GM21367 (cell line): ENCODE measurements at regions not wholly inside any gene's neighbourhood (a gene's known extent, or its start where the extent isn't known, plus 50 kb on each side); places are given as distances from the start of the nearest gene placed in this dataset.
"Not testable (repeated sequence)": the region's sequence is repeated elsewhere in the genome, so short reads cannot be mapped to it uniquely, and the experiment has no call there.

Experiments
- ATAC-seq: cut with Tn5 transposase; IDR thresholded peaks from one replicate; pipeline ENCODE4 v1.9.1; 2021; ENCODE audit not compliant: unreplicated experiment

DNA sequence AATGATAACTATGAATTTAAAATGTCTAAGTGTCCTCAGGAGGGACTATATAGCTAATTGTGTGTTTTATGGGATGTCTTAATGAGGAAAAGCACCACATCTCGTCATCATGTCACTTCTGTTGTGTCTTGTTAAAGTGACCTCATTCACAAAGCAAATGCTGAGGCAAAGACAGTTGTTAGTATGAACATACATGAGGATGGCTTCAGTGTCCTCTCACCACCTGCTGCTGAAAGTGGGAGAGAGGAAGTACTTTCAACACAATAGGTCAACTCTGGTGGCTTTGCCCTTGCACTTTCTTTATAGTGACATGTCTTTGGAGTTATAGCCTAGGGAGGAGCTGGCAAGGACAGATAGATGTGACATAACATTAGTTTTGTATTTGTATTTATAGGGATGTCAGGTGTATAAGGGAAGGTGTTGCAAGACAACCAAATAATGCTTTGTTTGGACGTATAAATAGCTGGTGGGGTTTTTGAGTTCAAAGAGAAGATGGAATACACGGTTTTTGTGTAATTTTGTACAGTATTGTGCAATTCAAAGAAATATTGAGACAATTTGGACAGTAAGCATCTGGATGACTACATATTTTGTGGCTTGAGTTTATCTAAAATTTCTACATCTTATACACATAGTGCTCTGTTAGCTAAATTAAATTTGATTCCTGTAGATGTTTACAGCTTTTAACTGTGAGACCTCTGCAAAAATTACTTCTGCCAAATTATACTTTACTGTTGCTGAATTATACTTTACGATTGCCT lies 131.7 kb upstream of the ATP2B1 start:
- ATAC-seq = no peak

DNA sequence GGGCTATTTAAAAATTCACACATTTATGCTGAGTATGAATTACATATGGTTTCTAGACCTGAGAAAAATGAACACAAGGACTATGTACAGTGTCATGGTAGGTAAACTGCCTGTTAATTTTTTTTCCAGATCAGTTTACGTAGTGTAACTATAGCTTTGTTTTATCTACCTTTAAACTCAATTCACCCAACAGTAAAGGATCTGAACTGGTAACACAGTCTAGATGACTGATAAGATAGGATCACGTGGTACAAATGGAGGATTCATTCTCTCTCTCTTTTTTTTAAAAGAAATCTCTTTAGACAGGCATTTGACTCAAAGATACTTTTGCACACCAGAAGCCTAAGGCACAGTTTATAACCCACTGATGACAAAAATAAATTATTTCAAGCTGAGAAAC lies 130.8 kb upstream of the ATP2B1 start:
- ATAC-seq = no peak

DNA sequence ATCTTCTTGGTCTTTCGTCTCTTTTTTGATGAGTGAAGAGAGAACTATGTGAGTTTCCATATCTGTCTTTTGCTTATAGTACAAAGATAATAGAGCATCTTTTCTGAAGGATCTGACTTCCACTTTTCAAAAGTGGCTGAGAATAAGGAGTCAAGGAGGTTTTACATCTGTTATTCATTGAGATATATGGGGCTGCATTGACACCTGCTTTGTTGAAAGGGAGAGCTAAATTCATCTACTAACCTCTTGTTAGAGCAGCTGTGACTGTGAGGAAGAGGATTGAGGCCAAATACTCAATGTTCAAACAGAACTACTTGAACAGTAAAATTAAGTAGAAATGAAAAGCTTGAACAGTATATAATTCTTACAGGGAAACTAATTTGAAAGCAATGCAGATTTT lies 130.2 kb upstream of the ATP2B1 start:
- no peak for ATAC-seq

GRCh38 chr12:89836026-89836425 lies 127.4 kb upstream of the ATP2B1 start:
- ATAC-seq = no peak

- no peak for ATAC-seq
Measured at GRCh38 chr12:89834676-89835075, 126.0 kb upstream of the ATP2B1 start.

- ATAC-seq = no peak
Measured at GRCh38 chr12:89833337-89834252, 125.0 kb upstream of the ATP2B1 start.

- no peak for ATAC-seq
Measured at GRCh38 chr12:89832336-89832735, 123.7 kb upstream of the ATP2B1 start.

DNA sequence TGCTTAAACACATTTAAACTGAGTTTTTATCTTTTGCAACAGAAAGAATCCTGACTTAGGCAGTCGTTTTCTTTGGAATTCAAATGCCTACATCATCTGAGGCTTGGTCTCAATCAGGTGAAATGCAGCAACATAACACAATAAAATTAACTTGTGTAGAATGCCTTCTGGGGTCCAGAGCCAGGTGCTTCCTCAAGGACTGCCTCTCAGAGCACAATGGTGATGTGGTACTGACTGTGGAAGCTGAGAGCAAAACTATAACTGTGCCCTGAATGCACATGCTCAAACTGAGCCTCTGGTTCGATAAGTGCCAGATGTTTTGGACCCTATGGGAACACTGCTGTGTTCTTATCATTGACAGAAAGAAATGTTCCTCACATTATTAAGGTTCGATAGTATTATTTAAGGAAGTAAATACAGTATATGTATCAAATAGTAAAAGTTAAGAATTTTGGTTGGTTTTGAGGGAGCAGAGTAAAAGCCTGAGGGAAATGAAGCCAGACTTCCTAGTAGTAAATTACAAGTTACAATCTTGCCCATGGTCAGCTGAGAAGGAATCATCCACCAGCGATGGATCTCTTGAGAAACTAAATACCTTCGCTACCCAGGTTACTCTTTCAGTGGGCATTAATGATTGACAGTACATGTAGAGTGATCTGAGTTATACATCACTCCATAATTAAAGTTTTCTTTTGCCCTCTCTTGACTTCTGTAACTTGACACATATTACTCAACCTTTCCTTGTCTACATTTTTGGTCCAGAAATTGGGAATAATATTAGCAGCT lies 122.9 kb upstream of the ATP2B1 start:
- no peak for ATAC-seq

DNA sequence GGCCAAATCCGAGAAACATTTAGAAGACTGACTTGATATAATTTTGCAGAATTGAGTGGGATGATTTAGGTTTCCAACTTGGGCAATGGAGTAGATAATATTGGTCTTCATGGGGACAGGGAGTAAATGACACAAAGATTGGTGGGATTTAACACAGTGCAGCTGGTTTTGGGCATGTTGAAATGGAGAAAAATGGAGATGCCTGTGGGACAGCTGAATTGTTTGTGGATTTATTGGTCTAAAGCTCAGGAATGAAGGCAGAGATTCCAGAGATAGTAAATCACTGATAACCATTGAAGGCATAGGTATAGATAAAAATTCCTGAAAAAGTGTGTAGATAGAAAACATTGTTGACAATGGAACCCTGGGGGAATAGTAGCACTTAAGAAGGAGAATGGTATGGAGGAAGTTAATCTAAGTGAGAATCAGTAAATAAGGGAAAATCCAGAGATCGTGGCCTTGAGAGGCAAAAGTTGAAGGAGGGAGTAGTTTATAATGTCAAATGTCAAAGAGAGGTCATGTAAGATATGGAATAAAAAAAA lies 120.9 kb upstream of the ATP2B1 start:
- ATAC-seq = no peak

DNA sequence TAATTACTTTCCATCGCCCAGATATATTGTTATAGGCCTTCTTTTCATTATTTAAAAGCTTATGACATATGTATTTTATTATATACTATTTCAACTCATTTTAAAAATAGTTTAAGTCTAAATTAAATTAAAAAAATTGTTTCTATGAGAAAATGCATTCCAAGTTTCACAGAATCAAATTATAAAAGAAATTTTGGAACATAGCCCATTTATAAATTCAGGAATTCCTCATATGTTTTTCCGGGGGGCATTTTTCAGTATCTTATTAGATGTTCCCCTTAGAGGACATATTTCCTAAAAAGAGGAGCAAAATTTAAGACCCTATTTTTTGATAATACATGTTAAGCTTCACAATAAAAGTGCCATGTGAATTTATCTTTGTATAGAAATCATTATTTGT lies 119.9 kb upstream of the ATP2B1 start:
- no peak for ATAC-seq

DNA sequence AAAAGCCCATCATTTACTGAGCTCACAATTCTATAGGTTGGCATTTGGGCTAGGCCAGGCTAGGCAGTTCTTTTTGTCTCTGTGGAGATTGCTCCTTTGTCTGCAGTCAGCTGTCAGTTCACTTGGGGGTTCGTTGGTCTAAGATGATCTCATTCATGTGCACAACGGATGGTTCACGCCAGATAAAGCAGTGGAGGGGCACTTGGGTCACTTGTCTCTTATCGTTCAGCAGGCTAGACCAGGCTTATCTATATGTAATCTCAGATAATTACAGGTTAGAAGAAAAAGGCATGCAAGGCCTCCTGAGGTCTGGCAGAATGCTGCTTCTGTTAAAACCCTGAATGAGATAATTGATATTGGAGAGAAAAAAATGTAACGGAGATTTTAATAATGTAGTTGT lies 119.0 kb upstream of the ATP2B1 start:
- no peak for ATAC-seq

DNA sequence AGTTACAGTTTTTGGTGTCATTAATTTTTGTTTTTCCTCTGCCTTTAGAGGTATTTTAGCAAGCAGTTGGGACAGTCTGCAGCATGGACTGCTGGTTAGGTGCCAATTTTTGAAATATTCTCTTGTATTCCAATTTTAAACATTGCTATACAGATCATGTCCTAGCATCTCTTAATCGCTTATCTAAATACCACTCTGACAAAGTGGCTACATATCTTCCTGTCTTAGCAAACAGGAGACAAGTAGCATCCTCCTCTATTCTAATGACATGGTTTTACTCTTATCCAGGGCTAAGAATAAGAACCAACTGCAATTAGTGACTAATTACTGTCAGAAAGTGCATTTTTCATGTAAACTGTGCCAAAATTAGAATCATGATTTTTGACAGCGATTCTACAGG lies 117.8 kb upstream of the ATP2B1 start:
- ATAC-seq = no peak

GRCh38 chr12:89825591-89826449 lies 117.2 kb upstream of the ATP2B1 start:
- ATAC-seq = no peak

DNA sequence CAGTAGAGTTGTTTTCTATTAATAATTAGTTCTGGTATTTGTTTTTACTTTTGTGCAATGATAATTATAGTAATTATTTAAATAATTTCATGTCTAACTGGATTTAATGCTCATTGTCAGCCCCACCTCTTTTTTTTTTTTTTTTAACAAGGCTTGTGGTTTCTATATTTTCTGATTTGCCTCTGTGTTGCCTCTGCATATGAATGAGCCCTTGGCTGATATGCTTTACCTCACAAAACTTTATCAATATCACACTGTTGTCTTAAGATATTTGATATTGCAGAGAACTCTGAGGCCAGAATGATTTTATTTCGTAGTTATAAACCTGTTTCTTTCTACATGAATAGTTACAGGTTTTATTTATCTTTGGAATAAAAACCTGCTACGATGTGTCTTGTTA lies 116.2 kb upstream of the ATP2B1 start:
- ATAC-seq = no peak

- ATAC-seq = not testable (repeated sequence)
Measured at GRCh38 chr12:89822992-89823391, 114.4 kb upstream of the ATP2B1 start.

- ATAC-seq = peak; percentile 82
Measured at GRCh38 chr12:89821896-89822295, 113.3 kb upstream of the ATP2B1 start.

GRCh38 chr12:89817501-89818226 lies 109.0 kb upstream of the ATP2B1 start:
- no peak for ATAC-seq

- no peak for ATAC-seq
Measured at GRCh38 chr12:89815225-89815624, 106.6 kb upstream of the ATP2B1 start.

- ATAC-seq = no peak
Measured at GRCh38 chr12:89803412-89803811, 94.8 kb upstream of the ATP2B1 start.

- no peak for ATAC-seq
Measured at GRCh38 chr12:89801284-89801683, 92.6 kb upstream of the ATP2B1 start.
